Lower leg skin (tissue), 4 donors: ENCODE measurements at regions not wholly inside any gene's neighbourhood (a gene's known extent, or its start where the extent isn't known, plus 50 kb on each side); places are given as distances from the start of the nearest gene placed in this dataset.

ENCODE experiments used
- DNase-seq, 2 donors: peaks; one replicate each; pipeline ENCODE4 v3.0.0-alpha.2; 2019; ENCODE audit warnings: low spot score in 2 of 2
- H3K4me3 ChIP-seq: fragments of 200-600 bp; sonication (generic); 2 replicates; pipeline ENCODE4 v1.5.1; 2017; ENCODE audit warnings: mild to moderate bottlenecking, low read depth; ENCODE audit not compliant: poor library complexity, severe bottlenecking
- POLR2A ChIP-seq, 2 donors: fragments of 450-650 bp; IDR thresholded peaks; one replicate each; pipeline ENCODE4 v1.6.1; 2016 to 2017; ENCODE audit warnings: antibody characterized with exemption in 2 of 2, mild to moderate bottlenecking in 1 of 2, moderate library complexity in 1 of 2
- WGBS, 2 donors: methylation state at CpG; one replicate each; pipeline ENCODE4 v1.1.5; 2018; 5-methylcytosine and 5-hydroxymethylcytosine counted together
- intact Hi-C: fragments of 100-400 bp; cut with DNase I; formaldehyde crosslinking; loops from one replicate; pipeline ENCODE4 v1.15.0; 2023; ENCODE audit warnings: low total_unique reads
- TF ChIP-seq, protein P1 (sequence below), 3 donors: fragments of 450-650 bp; IDR thresholded peaks; one replicate each; pipeline ENCODE4 v1.5.1; 2016; ENCODE audit warnings: antibody characterized with exemption in 3 of 3, mild to moderate bottlenecking in 3 of 3, moderate library complexity in 2 of 3

- TF ChIP-seq POLR2A (IDR thresholded peaks at IDR 0.05) = no peak
- TF ChIP-seq, protein P1, sequence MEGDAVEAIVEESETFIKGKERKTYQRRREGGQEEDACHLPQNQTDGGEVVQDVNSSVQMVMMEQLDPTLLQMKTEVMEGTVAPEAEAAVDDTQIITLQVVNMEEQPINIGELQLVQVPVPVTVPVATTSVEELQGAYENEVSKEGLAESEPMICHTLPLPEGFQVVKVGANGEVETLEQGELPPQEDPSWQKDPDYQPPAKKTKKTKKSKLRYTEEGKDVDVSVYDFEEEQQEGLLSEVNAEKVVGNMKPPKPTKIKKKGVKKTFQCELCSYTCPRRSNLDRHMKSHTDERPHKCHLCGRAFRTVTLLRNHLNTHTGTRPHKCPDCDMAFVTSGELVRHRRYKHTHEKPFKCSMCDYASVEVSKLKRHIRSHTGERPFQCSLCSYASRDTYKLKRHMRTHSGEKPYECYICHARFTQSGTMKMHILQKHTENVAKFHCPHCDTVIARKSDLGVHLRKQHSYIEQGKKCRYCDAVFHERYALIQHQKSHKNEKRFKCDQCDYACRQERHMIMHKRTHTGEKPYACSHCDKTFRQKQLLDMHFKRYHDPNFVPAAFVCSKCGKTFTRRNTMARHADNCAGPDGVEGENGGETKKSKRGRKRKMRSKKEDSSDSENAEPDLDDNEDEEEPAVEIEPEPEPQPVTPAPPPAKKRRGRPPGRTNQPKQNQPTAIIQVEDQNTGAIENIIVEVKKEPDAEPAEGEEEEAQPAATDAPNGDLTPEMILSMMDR (IDR thresholded peaks at IDR 0.05) = no peak
- DNase-seq = no peak
- H3K4me3 ChIP-seq = no peak overlapping the region
- 46 to 56% methylated on average over 2 of the region's 2 CpGs for WGBS, 2 donors
- intact Hi-C loops = no loop called here
Observed at GRCh38 chr3:44175070-44175469, 66.6 kb upstream of the TOPAZ1 start.

DNA sequence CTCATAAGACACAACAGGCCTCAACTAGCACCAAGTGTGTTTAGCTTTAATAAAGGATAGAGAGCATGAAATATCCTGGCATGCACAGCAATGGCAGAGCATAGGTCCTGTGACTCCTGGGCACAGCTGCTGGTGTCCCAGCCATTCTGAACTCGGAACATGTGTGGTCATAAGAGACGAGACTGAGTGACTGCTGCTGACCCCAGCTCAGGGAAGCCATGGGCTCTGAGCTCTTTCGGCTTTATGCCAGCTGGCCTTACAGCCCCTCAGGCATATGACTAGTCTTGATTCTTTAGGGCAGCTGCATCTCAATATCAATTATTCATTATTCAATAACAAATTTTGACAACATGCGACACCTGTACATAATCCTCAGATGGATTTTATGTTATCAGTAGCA lies 62.4 kb upstream of the TOPAZ1 start:
- WGBS, 2 donors = 58 to 73% methylated on average over 4 of the region's 4 CpGs
- H3K4me3 ChIP-seq = no peak overlapping the region
- TF ChIP-seq, protein P1 (IDR thresholded peaks at IDR 0.05) = no peak
- no peak for TF ChIP-seq POLR2A (IDR thresholded peaks at IDR 0.05)
- DNase-seq = no peak
- intact Hi-C loops = no loop called here

DNA sequence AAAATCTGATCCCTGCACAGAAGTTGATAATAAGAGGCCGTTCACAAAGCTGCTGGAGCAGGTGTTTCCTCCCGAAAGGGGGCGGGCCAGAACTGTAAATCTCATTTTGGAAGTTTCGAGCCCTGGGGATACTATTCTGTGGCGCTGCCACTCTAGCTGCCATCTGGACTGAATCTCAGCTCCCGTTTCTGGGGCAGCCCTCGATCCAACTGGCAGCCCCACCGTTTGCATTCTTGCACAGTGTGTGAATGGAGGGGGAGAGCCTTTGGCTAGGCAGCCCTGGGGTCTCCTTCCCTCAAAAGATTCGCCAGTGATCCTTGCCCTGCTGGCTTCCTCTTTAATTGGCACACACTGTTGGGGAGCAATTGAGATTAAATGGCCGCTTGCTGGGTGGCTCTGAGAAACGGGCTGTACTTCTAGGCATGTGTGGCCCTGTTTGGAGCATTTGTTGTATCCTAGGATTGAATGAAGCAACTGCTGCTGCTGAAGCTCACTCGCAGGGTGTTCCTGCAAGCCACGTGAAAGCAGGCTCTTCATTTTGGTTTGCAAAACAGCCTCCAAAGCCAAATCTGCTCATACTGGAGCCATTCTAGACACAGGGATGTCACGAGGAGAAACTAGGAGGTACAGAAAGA lies 57.2 kb upstream of the TOPAZ1 start:
- H3K4me3 ChIP-seq = no peak overlapping the region
- DNase-seq = peak in 1 of 2 donors; percentile 38
- 13 to 14% methylated on average over 14 of the region's 14 CpGs for WGBS, 2 donors
- intact Hi-C loops = no loop called here
- no peak for TF ChIP-seq POLR2A (IDR thresholded peaks at IDR 0.05)
- TF ChIP-seq, protein P1 (IDR thresholded peaks at IDR 0.05) = no peak

DNA sequence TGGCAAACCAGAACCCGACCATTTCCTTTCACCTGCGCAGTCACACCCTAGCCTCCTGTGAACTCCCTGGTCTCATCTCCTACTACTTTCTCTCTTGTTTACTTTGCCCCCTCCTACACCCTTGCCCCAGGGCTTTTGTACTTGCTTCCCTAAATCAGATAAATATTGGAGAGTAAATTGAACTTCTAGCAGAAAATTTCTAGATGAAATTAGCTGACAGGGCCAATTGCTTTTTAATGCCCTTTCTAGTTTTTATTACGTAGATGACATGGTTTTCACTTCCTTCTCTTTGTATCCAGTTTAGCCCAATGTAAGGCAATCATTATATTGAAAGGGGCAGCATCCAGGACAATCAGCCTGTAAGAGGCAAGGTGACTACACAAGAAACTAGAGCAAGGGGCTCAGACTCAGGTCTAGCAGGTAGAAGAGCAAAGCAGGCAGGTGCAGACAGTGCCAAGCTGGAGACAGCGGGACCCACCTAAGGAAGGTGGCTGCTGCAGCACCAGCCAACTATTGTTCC lies 56.2 kb upstream of the TOPAZ1 start:
- no peak for DNase-seq
- intact Hi-C loops = no loop called here
- TF ChIP-seq POLR2A (IDR thresholded peaks at IDR 0.05) = no peak
- TF ChIP-seq, protein P1 (IDR thresholded peaks at IDR 0.05) = no peak
- H3K4me3 ChIP-seq = no peak overlapping the region
- 73 to 79% methylated on average over 4 of the region's 4 CpGs for WGBS, 2 donors

DNA sequence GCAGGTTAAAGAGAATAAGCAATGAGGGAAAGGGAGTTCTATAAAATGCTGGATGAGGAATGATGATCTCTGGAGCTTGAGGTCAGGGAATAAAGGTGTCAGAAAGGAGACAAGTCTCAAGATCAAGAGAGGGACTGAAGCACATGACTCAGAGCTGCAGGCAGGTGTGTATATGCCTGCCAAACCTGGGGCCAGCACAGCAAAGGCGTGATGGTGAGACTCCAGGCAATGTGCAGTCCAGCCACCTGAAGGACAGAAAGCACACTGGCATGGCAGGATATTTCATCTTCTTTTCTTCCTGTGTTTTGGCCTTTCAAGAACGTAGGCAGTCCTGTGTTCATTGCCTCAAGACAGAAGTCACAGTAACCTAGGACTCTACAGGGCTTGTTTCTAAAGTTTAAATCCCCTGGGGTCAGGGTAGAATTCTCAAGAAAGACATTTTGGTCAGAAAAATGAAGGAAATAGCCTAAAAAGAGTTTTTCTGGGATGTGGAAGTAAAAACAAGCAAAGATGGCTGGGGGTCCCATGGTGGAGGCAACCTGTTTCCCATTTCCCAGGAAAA lies 55.5 kb upstream of the TOPAZ1 start:
- no peak for DNase-seq
- TF ChIP-seq, protein P1 (IDR thresholded peaks at IDR 0.05) = no peak
- TF ChIP-seq POLR2A (IDR thresholded peaks at IDR 0.05) = no peak
- intact Hi-C loops = no loop called here
- 60 to 70% methylated on average over 2 of the region's 2 CpGs for WGBS, 2 donors
- no peak overlapping the region for H3K4me3 ChIP-seq
